Lower leg skin (tissue), 4 donors: ENCODE measurements at regions not wholly inside any gene's neighbourhood (a gene's known extent, or its start where the extent isn't known, plus 50 kb on each side); places are given as distances from the start of the nearest gene placed in this dataset.

ENCODE experiments used
- DNase-seq, 2 donors: peaks; one replicate each; pipeline ENCODE4 v3.0.0-alpha.2; 2019; ENCODE audit warnings: low spot score in 2 of 2
- H3K4me3 ChIP-seq: fragments of 200-600 bp; sonication (generic); 2 replicates; pipeline ENCODE4 v1.5.1; 2017; ENCODE audit warnings: mild to moderate bottlenecking, low read depth; ENCODE audit not compliant: poor library complexity, severe bottlenecking
- CTCF ChIP-seq, 3 donors: fragments of 450-650 bp; IDR thresholded peaks; one replicate each; pipeline ENCODE4 v1.5.1; 2016; ENCODE audit warnings: antibody characterized with exemption in 3 of 3, mild to moderate bottlenecking in 3 of 3, moderate library complexity in 2 of 3
- POLR2A ChIP-seq, 2 donors: fragments of 450-650 bp; IDR thresholded peaks; one replicate each; pipeline ENCODE4 v1.6.1; 2016 to 2017; ENCODE audit warnings: antibody characterized with exemption in 2 of 2, mild to moderate bottlenecking in 1 of 2, moderate library complexity in 1 of 2
- WGBS, 2 donors: methylation state at CpG; one replicate each; pipeline ENCODE4 v1.1.5; 2018; 5-methylcytosine and 5-hydroxymethylcytosine counted together
- intact Hi-C: fragments of 100-400 bp; cut with DNase I; formaldehyde crosslinking; loops from one replicate; pipeline ENCODE4 v1.15.0; 2023; ENCODE audit warnings: low total_unique reads

DNA sequence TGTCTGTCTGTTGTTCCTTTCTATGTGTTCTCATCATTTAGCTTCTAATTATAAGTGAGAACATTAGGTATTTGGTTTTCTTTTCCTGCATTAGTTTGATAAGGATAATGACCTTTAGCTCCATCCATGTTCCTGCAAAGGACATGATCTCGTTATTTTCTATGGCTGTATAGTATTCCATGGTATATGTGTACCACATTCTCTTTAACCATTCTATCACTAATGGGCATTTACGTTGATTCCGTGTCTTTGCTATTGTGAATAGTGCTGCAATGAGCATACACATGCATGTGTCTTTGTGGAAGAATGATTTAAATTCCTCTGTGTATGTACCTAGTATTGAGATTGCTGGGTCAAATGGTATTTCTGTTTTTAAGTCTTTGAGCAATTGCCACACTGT lies 1799.7 kb downstream of the SLITRK5 start:
- intact Hi-C loops: no loop called here
- no peak for TF ChIP-seq POLR2A (IDR thresholded peaks at IDR 0.05)
- no peak for TF ChIP-seq CTCF (IDR thresholded peaks at IDR 0.05)
- DNase-seq: no peak
- no peak overlapping the region for H3K4me3 ChIP-seq
- 94 to 95% methylated on average over 3 of the region's 3 CpGs for WGBS, 2 donors

DNA sequence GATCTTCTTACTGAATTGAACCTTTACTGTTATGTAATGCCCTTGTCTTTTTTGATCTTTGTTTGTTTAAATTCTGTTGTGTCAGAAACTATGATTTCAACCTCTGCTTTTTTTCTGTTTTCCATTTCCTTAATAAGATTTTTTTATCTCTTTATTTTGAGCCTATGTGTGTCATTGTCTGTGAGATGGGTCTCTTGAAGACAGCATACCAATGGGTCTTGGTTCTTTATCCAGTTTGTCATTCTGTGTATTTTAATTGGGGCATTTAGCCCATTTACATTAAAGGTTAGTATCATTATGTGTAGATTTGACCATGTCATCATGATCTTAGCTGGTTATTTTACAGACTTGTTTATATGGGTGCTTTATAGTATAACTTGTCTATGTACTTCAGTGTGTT lies 1803.3 kb downstream of the SLITRK5 start:
- TF ChIP-seq POLR2A (IDR thresholded peaks at IDR 0.05): no peak
- TF ChIP-seq CTCF (IDR thresholded peaks at IDR 0.05): no peak
- DNase-seq: no peak
- intact Hi-C loops: no loop called here
- H3K4me3 ChIP-seq: no peak overlapping the region

DNA sequence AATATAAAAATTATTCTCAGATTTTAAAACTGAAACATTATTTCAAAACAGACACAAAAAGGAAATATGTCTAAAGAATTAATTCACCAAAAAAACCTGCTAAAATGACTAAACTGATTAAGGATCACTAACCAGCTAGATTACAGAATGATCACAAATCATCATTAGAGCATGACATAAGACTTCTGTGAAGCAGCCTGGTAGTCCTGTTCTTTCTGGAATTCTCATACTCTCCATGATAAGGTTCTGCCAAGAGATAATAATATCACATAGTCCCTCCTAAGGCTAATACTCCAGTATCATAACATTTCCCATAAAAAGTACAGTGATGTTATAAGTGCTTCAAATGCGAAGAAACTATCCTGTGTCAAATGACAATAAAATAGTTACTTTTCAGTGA lies 1814.9 kb downstream of the SLITRK5 start:
- 92 to 100% methylated on average over 1 of the region's 1 CpG for WGBS, 2 donors

DNA sequence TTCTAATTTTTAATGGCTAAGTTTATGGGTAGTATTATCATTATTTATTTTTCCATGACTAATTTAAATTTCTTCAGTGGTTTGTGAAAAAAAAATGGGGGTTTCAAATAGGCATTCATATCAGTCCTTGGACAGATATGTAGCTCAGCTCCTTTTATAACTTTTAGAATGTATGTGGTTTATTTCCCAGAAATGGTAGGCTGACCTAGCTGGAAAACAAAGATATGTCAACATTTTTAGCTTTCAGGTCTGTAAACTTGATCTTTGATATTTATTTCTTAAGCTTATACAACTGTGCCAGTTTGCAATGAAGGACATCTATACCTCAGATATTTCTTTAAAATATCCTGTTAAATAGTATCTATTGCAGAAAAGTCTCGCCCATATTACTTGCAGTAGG lies 1815.5 kb downstream of the SLITRK5 start:
- 90 to 95% methylated on average over 1 of the region's 1 CpG for WGBS, 2 donors
- no peak overlapping the region for H3K4me3 ChIP-seq
- intact Hi-C loops: no loop called here
- no peak for DNase-seq
- TF ChIP-seq POLR2A (IDR thresholded peaks at IDR 0.05): no peak
- no peak for TF ChIP-seq CTCF (IDR thresholded peaks at IDR 0.05)

More for the DNA sequence above, 1814.9 kb downstream of the SLITRK5 start:
- TF ChIP-seq POLR2A (IDR thresholded peaks at IDR 0.05) (no peak), CTCF (IDR thresholded peaks at IDR 0.05) (no peak)
- no peak overlapping the region for H3K4me3 ChIP-seq
- intact Hi-C loops: no loop called here
- no peak for DNase-seq

- no peak for DNase-seq
- no peak for TF ChIP-seq CTCF (IDR thresholded peaks at IDR 0.05)
- no peak for TF ChIP-seq POLR2A (IDR thresholded peaks at IDR 0.05)
- intact Hi-C loops: no loop called here
- 86 to 94% methylated on average over 1 of the region's 1 CpG for WGBS, 2 donors
- H3K4me3 ChIP-seq: no peak overlapping the region
Observed at GRCh38 chr13:89490661-89491060, 1819.5 kb downstream of the SLITRK5 start.

GRCh38 chr13:89496478-89496877 lies 1825.3 kb downstream of the SLITRK5 start:
- DNase-seq: no peak
- intact Hi-C loops: no loop called here
- WGBS, 2 donors: 59 to 65% methylated on average over 2 of the region's 2 CpGs
- H3K4me3 ChIP-seq: no peak overlapping the region
- TF ChIP-seq POLR2A (IDR thresholded peaks at IDR 0.05) (no peak), CTCF (IDR thresholded peaks at IDR 0.05) (no peak)
